GM12864 (cell line): ENCODE measurements at regions not wholly inside any gene's neighbourhood (a gene's known extent, or its start where the extent isn't known, plus 50 kb on each side); places are given as distances from the start of the nearest gene placed in this dataset.

Source experiments
- DNase-seq: peaks from one replicate; pipeline ENCODE4 v3.0.0-alpha.2; 2011; ENCODE audit warnings: low read depth
- H3K4me3 ChIP-seq: 2 replicates; pipeline ENCODE4 v1.5.1; 2011; ENCODE audit warnings: mild to moderate bottlenecking, low read depth, low read length, control low read depth
- CTCF ChIP-seq: IDR thresholded peaks from 2 replicates; pipeline ENCODE4 v1.5.1; 2011; ENCODE audit warnings: low read depth, mild to moderate bottlenecking, moderate library complexity, low read length, control low read depth, inconsistent platforms; ENCODE audit errors: missing control alignments

- DNase-seq = no peak
- TF ChIP-seq CTCF = no peak
These were observed 403.8 kb downstream of the SEC14L1 start for GRCh38 chr17:77544347-77545110.

DNA sequence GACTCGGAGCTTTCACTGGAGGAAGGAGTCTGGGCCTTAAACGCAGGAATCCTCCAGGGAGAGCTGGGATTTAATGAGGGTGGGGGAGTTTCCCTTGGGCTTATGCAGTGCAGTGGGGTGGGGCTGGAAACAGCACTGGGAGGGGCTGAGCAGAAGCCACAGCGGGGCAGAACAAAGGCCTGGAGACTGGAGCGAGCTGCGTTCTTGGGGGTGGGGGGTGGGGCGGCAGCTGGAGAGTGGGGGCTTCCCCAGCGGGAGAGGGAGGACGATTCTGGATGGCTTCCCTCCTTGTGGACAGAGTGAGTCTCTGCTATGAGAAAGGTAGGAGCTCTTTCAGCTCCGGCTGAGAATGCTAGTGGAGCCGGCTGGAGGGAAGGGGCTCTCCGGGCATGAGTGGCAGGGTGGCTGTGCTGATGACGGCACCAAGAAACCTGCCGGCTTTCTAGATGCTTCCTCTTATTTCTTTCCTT lies 406.0 kb downstream of the SEC14L1 start:
- H3K4me3 ChIP-seq = no peak overlapping the region
- DNase-seq = no peak
- TF ChIP-seq CTCF = no peak

More at GRCh38 chr17:77544347-77545110, 403.8 kb downstream of the SEC14L1 start:
- H3K4me3 ChIP-seq = no peak overlapping the region

- no peak overlapping the region for H3K4me3 ChIP-seq
- TF ChIP-seq CTCF = no peak
- DNase-seq = no peak
These were observed 408.2 kb downstream of the SEC14L1 start for GRCh38 chr17:77548967-77549366.

DNA sequence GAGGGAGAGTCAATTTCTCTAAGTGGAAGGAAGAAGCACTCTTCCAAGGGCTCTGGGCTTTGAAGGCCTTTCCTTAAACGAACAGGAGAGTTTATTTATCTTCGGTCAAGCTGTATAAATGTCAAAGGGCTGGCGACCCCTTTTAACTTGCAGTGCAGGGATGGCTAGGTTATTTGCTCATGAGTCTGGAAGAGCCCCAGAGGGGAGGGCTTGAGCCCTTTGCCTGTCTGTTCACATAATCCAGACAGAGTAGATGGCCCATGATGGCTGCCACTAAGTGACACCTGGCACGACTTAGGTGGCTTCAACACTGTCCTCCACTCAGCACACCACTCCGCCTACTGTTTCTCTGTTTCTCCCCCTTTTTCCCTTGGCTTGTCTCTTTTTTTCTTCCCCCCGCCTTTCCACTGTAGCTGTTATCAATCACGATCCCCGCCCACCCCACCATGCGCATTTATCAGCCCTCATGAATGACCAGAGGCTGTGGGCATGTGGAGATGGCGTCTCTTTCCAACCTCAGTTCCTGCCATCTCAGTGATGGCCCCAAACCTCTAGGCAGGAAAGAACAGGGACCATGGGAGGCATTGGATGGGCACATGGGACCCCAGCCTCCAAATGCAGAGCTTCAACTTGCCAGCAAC lies 408.7 kb upstream of the TNRC6C start:
- no peak for TF ChIP-seq CTCF
- no peak overlapping the region for H3K4me3 ChIP-seq
- no peak for DNase-seq

DNA sequence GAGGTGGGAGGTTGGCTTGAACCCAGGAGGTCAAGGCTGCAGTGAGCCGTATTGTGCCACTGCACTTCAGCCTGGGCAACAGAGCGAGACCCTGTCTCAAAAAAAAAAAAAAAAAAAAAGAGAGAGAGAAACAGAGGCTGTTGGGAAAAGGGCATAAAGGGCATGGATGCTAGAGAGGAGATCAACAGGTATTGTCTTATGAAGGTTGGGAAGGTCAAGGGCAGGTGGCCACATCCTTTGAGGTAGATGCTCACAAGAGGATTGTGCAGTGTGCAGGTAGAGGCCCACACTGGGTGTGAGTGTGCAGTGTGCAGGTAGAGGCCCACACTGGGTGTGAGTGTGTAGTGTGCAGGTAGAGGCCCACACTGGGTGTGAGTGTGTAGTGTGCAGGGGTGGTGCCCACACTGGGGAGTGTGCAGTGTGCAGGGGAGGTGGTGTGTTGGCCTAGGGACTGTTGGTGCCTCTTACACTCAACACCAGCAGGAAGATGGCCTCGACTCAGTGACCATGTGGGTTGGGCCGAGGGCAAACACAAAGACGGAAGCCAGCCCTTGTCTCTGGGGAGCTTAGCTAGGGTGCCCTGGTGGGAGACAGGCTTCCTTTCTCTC lies 404.9 kb upstream of the TNRC6C start:
- H3K4me3 ChIP-seq = no peak overlapping the region
- DNase-seq = no peak
- no peak for TF ChIP-seq CTCF

DNA sequence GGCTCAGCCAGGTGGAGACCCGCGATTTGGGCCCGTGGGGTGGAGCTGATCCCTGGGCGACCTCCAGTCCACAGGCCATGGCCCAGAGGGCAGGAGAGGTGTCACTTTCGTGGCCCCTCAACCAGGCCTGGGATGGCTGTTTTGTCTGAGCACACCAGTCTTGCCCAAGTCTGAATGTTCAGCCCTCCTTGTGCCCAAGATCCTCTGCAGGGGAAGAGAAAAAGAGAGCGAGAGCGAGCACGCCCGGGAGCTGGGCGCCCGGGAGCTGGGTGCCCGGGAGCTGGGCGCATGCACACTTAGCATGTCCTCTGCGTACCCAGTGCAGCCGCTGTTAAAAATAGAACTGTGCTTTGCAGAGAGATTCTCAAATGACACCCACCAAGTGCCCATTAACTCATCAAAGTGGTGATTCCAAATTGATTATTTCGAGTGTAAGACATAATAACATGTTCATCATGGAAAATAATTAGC lies 403.3 kb upstream of the TNRC6C start:
- H3K4me3 ChIP-seq = no peak overlapping the region
- DNase-seq = no peak

More for the DNA sequence above, 403.3 kb upstream of the TNRC6C start:
- TF ChIP-seq CTCF = no peak
